ENCODE measurements at regions not wholly inside any gene's neighbourhood (a gene's known extent, or its start where the extent isn't known, plus 50 kb on each side); places are given as distances from the start of the nearest gene placed in this dataset.

GRCh38 chr5:124057724-124058231 lies 545.8 kb downstream of the CSNK1G3 start:
- no peaks in the 10 kb centered on the region for H3K36me3 ChIP-seq (ENCODE audit: control insufficient read depth, insufficient read depth, low read length)
- no peak overlapping the region for H3K4me3 ChIP-seq (replicated peaks in 1 of 4; ENCODE audit: control extremely low read depth in 1 of 4, insufficient read depth in 1 of 4, low read depth in 3 of 4, low read length in 4 of 4)
- no peak overlapping the region for H3K27ac ChIP-seq (ENCODE audit: insufficient read depth, low read length)
- no peaks in the 10 kb centered on the region for H3K9me3 ChIP-seq (ENCODE audit: control insufficient read depth, insufficient read depth, low read depth, low read length)
- no peak for DNase-seq (ENCODE audit: low read depth in 2 of 2)
- H2AFZ ChIP-seq (ENCODE audit: low read length): no peak overlapping the region
- TF ChIP-seq CTCF (conservative IDR thresholded peaks at IDR 0.05 in 1 of 2, IDR thresholded peaks at IDR 0.05 in 1 of 2; ENCODE audit: low read depth in 1 of 2, low read length in 2 of 2) (no peak), EZH2 (IDR thresholded peaks at IDR 0.05; ENCODE audit: low read length, missing control alignments) (no peak)
- no peak overlapping the region for H3K4me2 ChIP-seq (ENCODE audit: extremely low read depth, insufficient read depth, low read length)
- H3K27me3 ChIP-seq (ENCODE audit: control insufficient read depth, insufficient read depth, low read length): no peaks in the 10 kb centered on the region
- H3K9ac ChIP-seq (ENCODE audit: insufficient read depth, low read length): no peak overlapping the region
- no peaks in the 10 kb centered on the region for H3K4me1 ChIP-seq (ENCODE audit: control insufficient read depth, extremely low read depth, insufficient read depth, low read length)
- no peaks in the 10 kb centered on the region for H3K79me2 ChIP-seq (ENCODE audit: control insufficient read depth, insufficient read depth, low read length)
- H4K20me1 ChIP-seq (ENCODE audit: control insufficient read depth, extremely low read depth, insufficient read depth, low read length): no peaks in the 10 kb centered on the region

- Histone ChIP-seq H3K9me3 (ENCODE audit: control insufficient read depth, insufficient read depth, low read depth, low read length) (no peaks in the 10 kb centered on the region), H3K27ac (ENCODE audit: insufficient read depth, low read length) (no peak overlapping the region), H2AFZ (ENCODE audit: low read length) (no peak overlapping the region), H3K4me2 (ENCODE audit: extremely low read depth, insufficient read depth, low read length) (no peak overlapping the region), H3K4me3 (replicated peaks in 1 of 4; ENCODE audit: control extremely low read depth in 1 of 4, insufficient read depth in 1 of 4, low read depth in 3 of 4, low read length in 4 of 4) (no peak overlapping the region), H3K27me3 (ENCODE audit: control insufficient read depth, insufficient read depth, low read length) (no peaks in the 10 kb centered on the region), H3K4me1 (ENCODE audit: control insufficient read depth, extremely low read depth, insufficient read depth, low read length) (no peaks in the 10 kb centered on the region), H3K79me2 (ENCODE audit: control insufficient read depth, insufficient read depth, low read length) (no peaks in the 10 kb centered on the region), H3K36me3 (ENCODE audit: control insufficient read depth, insufficient read depth, low read length) (no peaks in the 10 kb centered on the region), H3K9ac (ENCODE audit: insufficient read depth, low read length) (no peak overlapping the region), H4K20me1 (ENCODE audit: control insufficient read depth, extremely low read depth, insufficient read depth, low read length) (no peaks in the 10 kb centered on the region)
- TF ChIP-seq CTCF (conservative IDR thresholded peaks at IDR 0.05 in 1 of 2, IDR thresholded peaks at IDR 0.05 in 1 of 2; ENCODE audit: low read depth in 1 of 2, low read length in 2 of 2) (no peak), EZH2 (IDR thresholded peaks at IDR 0.05; ENCODE audit: low read length, missing control alignments) (no peak)
- DNase-seq (ENCODE audit: low read depth in 2 of 2): peak in 1 of 2 donors; percentile 74
Measured at GRCh38 chr5:124056991-124057723, 545.2 kb downstream of the CSNK1G3 start.

- H2AFZ ChIP-seq (ENCODE audit: low read length): no peak overlapping the region
- no peak overlapping the region for H3K4me3 ChIP-seq (replicated peaks in 1 of 4; ENCODE audit: control extremely low read depth in 1 of 4, insufficient read depth in 1 of 4, low read depth in 3 of 4, low read length in 4 of 4)
- no peak overlapping the region for H3K4me2 ChIP-seq (ENCODE audit: extremely low read depth, insufficient read depth, low read length)
- no peak overlapping the region for H3K9ac ChIP-seq (ENCODE audit: insufficient read depth, low read length)
- H3K27ac ChIP-seq (ENCODE audit: insufficient read depth, low read length): no peak overlapping the region
- H4K20me1 ChIP-seq (ENCODE audit: control insufficient read depth, extremely low read depth, insufficient read depth, low read length): no peaks in the 10 kb centered on the region
- no peaks in the 10 kb centered on the region for H3K9me3 ChIP-seq (ENCODE audit: control insufficient read depth, insufficient read depth, low read depth, low read length)
- H3K79me2 ChIP-seq (ENCODE audit: control insufficient read depth, insufficient read depth, low read length): no peaks in the 10 kb centered on the region
- no peaks in the 10 kb centered on the region for H3K36me3 ChIP-seq (ENCODE audit: control insufficient read depth, insufficient read depth, low read length)
- DNase-seq (ENCODE audit: low read depth in 2 of 2): no peak
- no peaks in the 10 kb centered on the region for H3K27me3 ChIP-seq (ENCODE audit: control insufficient read depth, insufficient read depth, low read length)
- TF ChIP-seq CTCF (conservative IDR thresholded peaks at IDR 0.05 in 1 of 2, IDR thresholded peaks at IDR 0.05 in 1 of 2; ENCODE audit: low read depth in 1 of 2, low read length in 2 of 2) (no peak), EZH2 (IDR thresholded peaks at IDR 0.05; ENCODE audit: low read length, missing control alignments) (no peak)
- H3K4me1 ChIP-seq (ENCODE audit: control insufficient read depth, extremely low read depth, insufficient read depth, low read length): no peaks in the 10 kb centered on the region
Measured at GRCh38 chr5:124056326-124056990, 544.5 kb downstream of the CSNK1G3 start.

Data from fibroblast of lung (primary cell).